ENCODE measurements at regions not wholly inside any gene's neighbourhood (a gene's known extent, or its start where the extent isn't known, plus 50 kb on each side); places are given as distances from the start of the nearest gene placed in this dataset.

- intact Hi-C loops (cut with DNase I; ENCODE audit: low total_unique reads): no loop called here
- no peaks in the 10 kb centered on the region for H3K9me3 ChIP-seq
- no peaks in the 10 kb centered on the region for H3K27me3 ChIP-seq
- DNase-seq: no peak
- H3K27ac ChIP-seq: no peak overlapping the region
- no peaks in the 10 kb centered on the region for H3K4me1 ChIP-seq
- no peak overlapping the region for H3K4me3 ChIP-seq
- H3K36me3 ChIP-seq: no peaks in the 10 kb centered on the region
- TF ChIP-seq, protein P1, sequence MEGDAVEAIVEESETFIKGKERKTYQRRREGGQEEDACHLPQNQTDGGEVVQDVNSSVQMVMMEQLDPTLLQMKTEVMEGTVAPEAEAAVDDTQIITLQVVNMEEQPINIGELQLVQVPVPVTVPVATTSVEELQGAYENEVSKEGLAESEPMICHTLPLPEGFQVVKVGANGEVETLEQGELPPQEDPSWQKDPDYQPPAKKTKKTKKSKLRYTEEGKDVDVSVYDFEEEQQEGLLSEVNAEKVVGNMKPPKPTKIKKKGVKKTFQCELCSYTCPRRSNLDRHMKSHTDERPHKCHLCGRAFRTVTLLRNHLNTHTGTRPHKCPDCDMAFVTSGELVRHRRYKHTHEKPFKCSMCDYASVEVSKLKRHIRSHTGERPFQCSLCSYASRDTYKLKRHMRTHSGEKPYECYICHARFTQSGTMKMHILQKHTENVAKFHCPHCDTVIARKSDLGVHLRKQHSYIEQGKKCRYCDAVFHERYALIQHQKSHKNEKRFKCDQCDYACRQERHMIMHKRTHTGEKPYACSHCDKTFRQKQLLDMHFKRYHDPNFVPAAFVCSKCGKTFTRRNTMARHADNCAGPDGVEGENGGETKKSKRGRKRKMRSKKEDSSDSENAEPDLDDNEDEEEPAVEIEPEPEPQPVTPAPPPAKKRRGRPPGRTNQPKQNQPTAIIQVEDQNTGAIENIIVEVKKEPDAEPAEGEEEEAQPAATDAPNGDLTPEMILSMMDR (IDR thresholded peaks at IDR 0.05): no peak
These were observed 157.8 kb upstream of the LRRC7 start for GRCh38 chr1:69409731-69410456.

DNA sequence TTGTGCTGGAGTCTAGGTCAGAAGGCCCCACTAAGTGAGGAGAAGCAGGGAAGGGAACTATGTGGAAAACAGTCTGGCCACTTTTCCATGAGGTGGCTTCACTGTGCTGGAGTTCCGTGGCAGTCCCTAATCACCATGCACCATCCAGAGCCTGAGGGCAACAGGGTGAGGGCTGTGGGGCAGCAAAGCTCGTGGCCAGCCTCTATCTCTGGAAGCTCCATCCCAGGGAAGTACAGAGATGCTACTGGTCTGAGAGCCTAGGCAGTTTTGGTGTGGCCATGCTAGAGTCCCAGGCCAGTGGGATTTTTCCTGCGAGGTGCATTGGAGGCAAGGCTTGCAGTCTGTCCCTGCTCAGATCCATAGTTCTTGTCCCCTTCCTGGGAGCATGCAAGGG lies 157.3 kb upstream of the LRRC7 start:
- H3K27ac ChIP-seq: no peak overlapping the region
- no peaks in the 10 kb centered on the region for H3K9me3 ChIP-seq
- H3K4me1 ChIP-seq: no peaks in the 10 kb centered on the region
- H3K36me3 ChIP-seq: no peaks in the 10 kb centered on the region
- H3K4me3 ChIP-seq: no peak overlapping the region
- TF ChIP-seq, protein P1 (IDR thresholded peaks at IDR 0.05): no peak
- intact Hi-C loops (cut with DNase I; ENCODE audit: low total_unique reads): no loop called here
- no peaks in the 10 kb centered on the region for H3K27me3 ChIP-seq
- DNase-seq: no peak

DNA sequence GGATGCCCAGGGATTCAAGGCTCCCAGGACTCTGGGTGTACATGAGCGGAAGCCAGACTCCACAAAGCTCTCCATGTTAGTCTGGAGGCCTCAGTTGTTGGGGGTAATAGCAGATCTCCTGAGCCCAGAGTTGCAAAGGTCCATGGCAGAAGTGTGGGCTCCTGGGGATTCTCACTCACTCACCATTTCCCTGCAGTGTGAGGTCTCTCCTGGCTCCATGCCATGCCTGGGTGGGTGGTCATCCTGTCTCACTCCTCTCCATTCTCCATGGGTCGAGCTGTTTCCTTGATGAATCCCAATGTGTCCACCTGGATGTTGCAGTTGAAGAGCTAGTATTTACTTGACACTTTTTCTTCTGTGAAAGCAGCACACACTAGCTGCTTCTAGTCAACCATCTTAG lies 156.8 kb upstream of the LRRC7 start:
- Histone ChIP-seq H3K9me3 (no peaks in the 10 kb centered on the region), H3K27me3 (no peaks in the 10 kb centered on the region), H3K4me3 (no peak overlapping the region), H3K4me1 (no peaks in the 10 kb centered on the region), H3K36me3 (no peaks in the 10 kb centered on the region), H3K27ac (no peak overlapping the region)
- intact Hi-C loops (cut with DNase I; ENCODE audit: low total_unique reads): no loop called here
- TF ChIP-seq, protein P1 (IDR thresholded peaks at IDR 0.05): no peak
- no peak for DNase-seq

DNA sequence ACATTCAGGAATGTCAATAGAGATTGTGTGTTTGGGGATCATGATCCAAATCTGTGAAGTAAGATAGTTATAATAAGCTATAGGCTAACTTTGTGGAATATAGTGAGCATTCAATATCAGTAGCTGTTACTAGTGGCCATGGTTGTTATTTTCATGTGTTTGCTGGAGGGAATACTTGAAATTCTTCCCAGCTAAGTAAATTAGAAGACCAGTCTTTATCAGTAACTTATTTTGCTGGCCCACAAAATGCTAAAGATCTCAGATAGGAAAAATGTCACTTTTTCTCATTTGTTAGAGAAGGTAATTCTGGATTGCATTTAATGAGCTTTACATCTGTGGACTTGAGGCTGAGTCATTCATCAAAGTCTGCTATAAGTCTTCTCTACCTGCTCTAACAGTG lies 156.1 kb upstream of the LRRC7 start:
- TF ChIP-seq, protein P1 (IDR thresholded peaks at IDR 0.05): no peak
- no peak overlapping the region for H3K27ac ChIP-seq
- no peak for DNase-seq
- no peaks in the 10 kb centered on the region for H3K9me3 ChIP-seq
- intact Hi-C loops (cut with DNase I; ENCODE audit: low total_unique reads): no loop called here
- no peaks in the 10 kb centered on the region for H3K36me3 ChIP-seq
- H3K27me3 ChIP-seq: no peaks in the 10 kb centered on the region
- no peaks in the 10 kb centered on the region for H3K4me1 ChIP-seq
- H3K4me3 ChIP-seq: no peak overlapping the region

DNA sequence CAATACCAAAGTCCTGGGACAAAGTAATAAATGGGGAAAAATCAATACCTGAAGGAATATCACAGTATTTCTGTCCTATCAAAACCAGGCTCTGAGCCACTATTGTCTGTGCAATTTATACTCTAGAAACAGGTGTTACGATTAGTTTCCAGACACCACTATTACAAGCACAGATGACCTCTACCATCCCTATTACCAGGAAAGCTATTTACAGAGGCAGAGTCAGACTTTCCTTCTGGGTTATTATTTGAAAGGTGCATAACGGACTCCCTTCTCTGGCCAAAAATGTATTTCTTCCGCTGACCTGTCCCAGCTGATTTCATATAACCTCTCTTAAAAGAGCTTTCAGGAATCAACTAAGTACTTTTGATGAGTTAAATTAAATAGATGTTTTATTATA lies 154.6 kb upstream of the LRRC7 start:
- DNase-seq: no peak
- TF ChIP-seq, protein P1 (IDR thresholded peaks at IDR 0.05): no peak
- H3K36me3 ChIP-seq: no peaks in the 10 kb centered on the region
- no peak overlapping the region for H3K4me3 ChIP-seq
- no peak overlapping the region for H3K27ac ChIP-seq
- H3K4me1 ChIP-seq: no peaks in the 10 kb centered on the region
- H3K9me3 ChIP-seq: no peaks in the 10 kb centered on the region
- intact Hi-C loops (cut with DNase I; ENCODE audit: low total_unique reads): no loop called here
- H3K27me3 ChIP-seq: no peaks in the 10 kb centered on the region

DNA sequence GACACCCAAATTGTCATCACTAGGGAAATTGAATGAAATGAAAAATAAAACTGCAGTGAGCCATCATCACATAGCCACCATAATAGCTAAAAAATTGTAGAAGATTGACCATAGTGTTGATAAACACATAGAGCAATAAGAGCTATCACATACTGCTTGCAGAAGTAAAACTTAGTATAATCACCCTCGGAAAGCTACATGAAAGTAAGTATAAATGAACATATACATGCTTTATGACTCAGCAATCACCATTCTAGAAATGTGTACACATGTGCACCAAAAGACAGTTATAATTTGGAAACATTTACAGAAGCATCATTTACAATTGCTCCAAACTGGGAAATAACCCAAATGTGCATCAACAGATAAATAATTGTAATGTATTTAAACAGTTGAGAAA lies 153.1 kb upstream of the LRRC7 start:
- Histone ChIP-seq H3K27me3 (no peaks in the 10 kb centered on the region), H3K9me3 (no peaks in the 10 kb centered on the region), H3K36me3 (no peaks in the 10 kb centered on the region), H3K4me1 (no peaks in the 10 kb centered on the region), H3K27ac (no peak overlapping the region), H3K4me3 (no peak overlapping the region)
- intact Hi-C loops (cut with DNase I; ENCODE audit: low total_unique reads): no loop called here
- TF ChIP-seq, protein P1 (IDR thresholded peaks at IDR 0.05): no peak
- no peak for DNase-seq

Measured in tibial artery (tissue), 4 donors.